NCI-H526 (cell line): ENCODE measurements at regions not wholly inside any gene's neighbourhood (a gene's known extent, or its start where the extent isn't known, plus 50 kb on each side); places are given as distances from the start of the nearest gene placed in this dataset.

Experiments used
- DNase-seq, 2 experiments: peaks; one replicate each; lab custom pipeline; 2025; lab: John Stamatoyannopoulos, UW

GRCh38 chr2:88834376-88834775 is 142.9 kb downstream of the RPIA start:
- no peak for DNase-seq

- DNase-seq: no peak
Observed at GRCh38 chr2:88834866-88835265, 143.4 kb downstream of the RPIA start.

- DNase-seq: no peak
Observed at GRCh38 chr2:88835726-88836125, 144.3 kb downstream of the RPIA start.

- DNase-seq: no peak
Observed at GRCh38 chr2:88836351-88836750, 144.9 kb downstream of the RPIA start.

- no peak for DNase-seq
Observed at GRCh38 chr2:88837511-88838160, 146.2 kb downstream of the RPIA start.

- DNase-seq: no peak
Observed at GRCh38 chr2:88838165-88838635, 146.7 kb downstream of the RPIA start.

GRCh38 chr2:88841224-88841929 is 149.9 kb downstream of the RPIA start:
- no peak for DNase-seq

- DNase-seq: no peak
Observed at GRCh38 chr2:88842656-88843460, 151.4 kb downstream of the RPIA start.

GRCh38 chr2:88843651-88844050 is 152.2 kb downstream of the RPIA start:
- DNase-seq: no peak

- DNase-seq: no peak
Observed at GRCh38 chr2:88844960-88845359, 153.5 kb downstream of the RPIA start.

GRCh38 chr2:88845772-88846661 is 154.5 kb downstream of the RPIA start:
- no peak for DNase-seq

- DNase-seq: no peak
Observed at GRCh38 chr2:88852753-88853402, 161.4 kb downstream of the RPIA start.

GRCh38 chr2:88853403-88853790 is 161.9 kb downstream of the RPIA start:
- no peak for DNase-seq

GRCh38 chr2:88854528-88854927 is 163.1 kb downstream of the RPIA start:
- no peak for DNase-seq

GRCh38 chr2:88855620-88856408 is 164.3 kb downstream of the RPIA start:
- no peak for DNase-seq

- peak in 1 of 2 experiments; percentile 15 for DNase-seq
Observed at GRCh38 chr2:88856409-88857135, 165.1 kb downstream of the RPIA start.

- DNase-seq: no peak
Observed at GRCh38 chr2:88857274-88857741, 165.8 kb downstream of the RPIA start.

GRCh38 chr2:88857951-88858411 is 166.5 kb downstream of the RPIA start:
- DNase-seq: no peak

- no peak for DNase-seq
Observed at GRCh38 chr2:88859461-88859860, 168.0 kb downstream of the RPIA start.
